ENCODE measurements at regions not wholly inside any gene's neighbourhood (a gene's known extent, or its start where the extent isn't known, plus 50 kb on each side); places are given as distances from the start of the nearest gene placed in this dataset.

DNA sequence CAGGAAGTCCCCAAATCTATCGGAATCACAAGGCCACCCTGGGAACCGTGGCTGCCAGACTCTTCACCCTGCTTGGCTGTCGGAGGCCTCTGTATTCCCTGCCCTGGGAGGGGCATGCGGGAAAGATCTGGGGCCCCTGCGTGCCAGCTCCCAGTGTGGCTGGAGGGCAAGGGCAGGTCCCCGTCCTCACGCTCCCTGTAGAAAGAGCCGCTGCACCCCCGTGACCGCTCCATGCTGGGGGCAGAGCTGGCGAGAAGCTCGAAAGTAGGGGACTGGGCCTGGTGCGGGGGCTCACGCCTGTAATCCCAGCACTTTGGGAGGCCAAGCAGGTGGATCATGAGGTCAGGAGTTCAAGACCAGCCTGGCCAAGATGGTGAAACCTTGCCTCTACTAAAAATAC, 208.4 kb upstream of the SOX1 start:
- TF ChIP-seq POLR2A (IDR thresholded peaks at IDR 0.05), result no peak
- TF ChIP-seq, protein P1, sequence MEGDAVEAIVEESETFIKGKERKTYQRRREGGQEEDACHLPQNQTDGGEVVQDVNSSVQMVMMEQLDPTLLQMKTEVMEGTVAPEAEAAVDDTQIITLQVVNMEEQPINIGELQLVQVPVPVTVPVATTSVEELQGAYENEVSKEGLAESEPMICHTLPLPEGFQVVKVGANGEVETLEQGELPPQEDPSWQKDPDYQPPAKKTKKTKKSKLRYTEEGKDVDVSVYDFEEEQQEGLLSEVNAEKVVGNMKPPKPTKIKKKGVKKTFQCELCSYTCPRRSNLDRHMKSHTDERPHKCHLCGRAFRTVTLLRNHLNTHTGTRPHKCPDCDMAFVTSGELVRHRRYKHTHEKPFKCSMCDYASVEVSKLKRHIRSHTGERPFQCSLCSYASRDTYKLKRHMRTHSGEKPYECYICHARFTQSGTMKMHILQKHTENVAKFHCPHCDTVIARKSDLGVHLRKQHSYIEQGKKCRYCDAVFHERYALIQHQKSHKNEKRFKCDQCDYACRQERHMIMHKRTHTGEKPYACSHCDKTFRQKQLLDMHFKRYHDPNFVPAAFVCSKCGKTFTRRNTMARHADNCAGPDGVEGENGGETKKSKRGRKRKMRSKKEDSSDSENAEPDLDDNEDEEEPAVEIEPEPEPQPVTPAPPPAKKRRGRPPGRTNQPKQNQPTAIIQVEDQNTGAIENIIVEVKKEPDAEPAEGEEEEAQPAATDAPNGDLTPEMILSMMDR (IDR thresholded peaks at IDR 0.05), result no peak

All from body of pancreas (tissue), 4 donors.